ENCODE measurements at regions not wholly inside any gene's neighbourhood (a gene's known extent, or its start where the extent isn't known, plus 50 kb on each side); places are given as distances from the start of the nearest gene placed in this dataset.
A peak's percentile ranks its signal among the peaks of the same experiment; 100 is the strongest.

GRCh38 chr14:34355584-34356263 lies 106.3 kb downstream of the SPTSSA start:
- Histone ChIP-seq H3K4me1 (ENCODE audit: control insufficient read depth in 2 of 2, insufficient read depth in 2 of 2, low read length in 2 of 2) (no peaks in the 10 kb centered on the region), H3K36me3 (ENCODE audit: control insufficient read depth in 2 of 2, insufficient read depth in 2 of 2, low read length in 1 of 2) (no peaks in the 10 kb centered on the region), H3K27ac (ENCODE audit: low read depth in 1 of 2, low read length in 1 of 2) (no peak overlapping the region), H3K9me3 (ENCODE audit: control insufficient read depth in 2 of 2, insufficient read depth in 1 of 2, low read length in 1 of 2) (no peaks in the 10 kb centered on the region), H3K4me3 (ENCODE audit: low read length in 2 of 2) (no peak overlapping the region), H3K27me3 (ENCODE audit: control insufficient read depth in 2 of 2, insufficient read depth in 1 of 2, low read length in 1 of 2) (no peaks in the 10 kb centered on the region)
- no peak for DNase-seq (ENCODE audit: low read depth in 6 of 9, low spot score in 9 of 9)
- WGBS, result 93% methylated on average over 2 of the region's 2 CpGs

GRCh38 chr14:34354556-34354955 lies 107.5 kb downstream of the SPTSSA start:
- DNase-seq (ENCODE audit: low read depth in 6 of 9, low spot score in 9 of 9), result no peak
- H3K27ac ChIP-seq (ENCODE audit: low read depth in 1 of 2, low read length in 1 of 2), result no peak overlapping the region
- 98% methylated on average over 3 of the region's 3 CpGs for WGBS
- H3K27me3 ChIP-seq (ENCODE audit: control insufficient read depth in 2 of 2, insufficient read depth in 1 of 2, low read length in 1 of 2), result no peaks in the 10 kb centered on the region
- H3K9me3 ChIP-seq (ENCODE audit: control insufficient read depth in 2 of 2, insufficient read depth in 1 of 2, low read length in 1 of 2), result no peaks in the 10 kb centered on the region
- H3K4me1 ChIP-seq (ENCODE audit: control insufficient read depth in 2 of 2, insufficient read depth in 2 of 2, low read length in 2 of 2), result no peaks in the 10 kb centered on the region
- no peaks in the 10 kb centered on the region for H3K36me3 ChIP-seq (ENCODE audit: control insufficient read depth in 2 of 2, insufficient read depth in 2 of 2, low read length in 1 of 2)
- H3K4me3 ChIP-seq (ENCODE audit: low read length in 2 of 2), result no peak overlapping the region

- peak in 1 of 9 donors; percentile 37 for DNase-seq (ENCODE audit: low read depth in 6 of 9, low spot score in 9 of 9)
- Histone ChIP-seq H3K36me3 (ENCODE audit: control insufficient read depth in 2 of 2, insufficient read depth in 2 of 2, low read length in 1 of 2) (no peaks in the 10 kb centered on the region), H3K4me1 (ENCODE audit: control insufficient read depth in 2 of 2, insufficient read depth in 2 of 2, low read length in 2 of 2) (no peaks in the 10 kb centered on the region), H3K27me3 (ENCODE audit: control insufficient read depth in 2 of 2, insufficient read depth in 1 of 2, low read length in 1 of 2) (no peaks in the 10 kb centered on the region), H3K9me3 (ENCODE audit: control insufficient read depth in 2 of 2, insufficient read depth in 1 of 2, low read length in 1 of 2) (no peaks in the 10 kb centered on the region), H3K4me3 (ENCODE audit: low read length in 2 of 2) (no peak overlapping the region), H3K27ac (ENCODE audit: low read depth in 1 of 2, low read length in 1 of 2) (no peak overlapping the region)
- WGBS, result 97% methylated on average over 6 of the region's 6 CpGs
Observed at GRCh38 chr14:34350903-34351302, 111.1 kb downstream of the SPTSSA start.

GRCh38 chr14:34348592-34348991 lies 113.4 kb downstream of the SPTSSA start:
- no peaks in the 10 kb centered on the region for H3K27me3 ChIP-seq (ENCODE audit: control insufficient read depth in 2 of 2, insufficient read depth in 1 of 2, low read length in 1 of 2)
- no peaks in the 10 kb centered on the region for H3K9me3 ChIP-seq (ENCODE audit: control insufficient read depth in 2 of 2, insufficient read depth in 1 of 2, low read length in 1 of 2)
- no peak overlapping the region for H3K4me3 ChIP-seq (ENCODE audit: low read length in 2 of 2)
- no peak for DNase-seq (ENCODE audit: low read depth in 6 of 9, low spot score in 9 of 9)
- H3K27ac ChIP-seq (ENCODE audit: low read depth in 1 of 2, low read length in 1 of 2), result no peak overlapping the region
- no peaks in the 10 kb centered on the region for H3K36me3 ChIP-seq (ENCODE audit: control insufficient read depth in 2 of 2, insufficient read depth in 2 of 2, low read length in 1 of 2)
- 94% methylated on average over 6 of the region's 6 CpGs for WGBS
- H3K4me1 ChIP-seq (ENCODE audit: control insufficient read depth in 2 of 2, insufficient read depth in 2 of 2, low read length in 2 of 2), result no peaks in the 10 kb centered on the region

- Histone ChIP-seq H3K4me1 (ENCODE audit: control insufficient read depth in 2 of 2, insufficient read depth in 2 of 2, low read length in 2 of 2) (no peaks in the 10 kb centered on the region), H3K27ac (ENCODE audit: low read depth in 1 of 2, low read length in 1 of 2) (no peak overlapping the region), H3K27me3 (ENCODE audit: control insufficient read depth in 2 of 2, insufficient read depth in 1 of 2, low read length in 1 of 2) (no peaks in the 10 kb centered on the region), H3K4me3 (ENCODE audit: low read length in 2 of 2) (no peak overlapping the region), H3K9me3 (ENCODE audit: control insufficient read depth in 2 of 2, insufficient read depth in 1 of 2, low read length in 1 of 2) (no peaks in the 10 kb centered on the region), H3K36me3 (ENCODE audit: control insufficient read depth in 2 of 2, insufficient read depth in 2 of 2, low read length in 1 of 2) (no peaks in the 10 kb centered on the region)
- DNase-seq (ENCODE audit: low read depth in 6 of 9, low spot score in 9 of 9), result peak in 1 of 9 donors; percentile 41
- 98% methylated on average over 2 of the region's 2 CpGs for WGBS
Observed at GRCh38 chr14:34347683-34348082, 114.4 kb downstream of the SPTSSA start.

- Histone ChIP-seq H3K27me3 (ENCODE audit: control insufficient read depth in 2 of 2, insufficient read depth in 1 of 2, low read length in 1 of 2) (no peaks in the 10 kb centered on the region), H3K9me3 (ENCODE audit: control insufficient read depth in 2 of 2, insufficient read depth in 1 of 2, low read length in 1 of 2) (no peaks in the 10 kb centered on the region), H3K4me1 (ENCODE audit: control insufficient read depth in 2 of 2, insufficient read depth in 2 of 2, low read length in 2 of 2) (no peaks in the 10 kb centered on the region), H3K27ac (ENCODE audit: low read depth in 1 of 2, low read length in 1 of 2) (no peak overlapping the region), H3K4me3 (ENCODE audit: low read length in 2 of 2) (no peak overlapping the region), H3K36me3 (ENCODE audit: control insufficient read depth in 2 of 2, insufficient read depth in 2 of 2, low read length in 1 of 2) (no peaks in the 10 kb centered on the region)
- 97% methylated on average over 26 of the region's 26 CpGs for WGBS
- no peak for DNase-seq (ENCODE audit: low read depth in 6 of 9, low spot score in 9 of 9)
Observed at GRCh38 chr14:34345718-34346465, 116.1 kb downstream of the SPTSSA start.

- no peaks in the 10 kb centered on the region for H3K36me3 ChIP-seq (ENCODE audit: control insufficient read depth in 2 of 2, insufficient read depth in 2 of 2, low read length in 1 of 2)
- no peaks in the 10 kb centered on the region for H3K27me3 ChIP-seq (ENCODE audit: control insufficient read depth in 2 of 2, insufficient read depth in 1 of 2, low read length in 1 of 2)
- 97% methylated on average over 5 of the region's 5 CpGs for WGBS
- no peaks in the 10 kb centered on the region for H3K4me1 ChIP-seq (ENCODE audit: control insufficient read depth in 2 of 2, insufficient read depth in 2 of 2, low read length in 2 of 2)
- no peak overlapping the region for H3K4me3 ChIP-seq (ENCODE audit: low read length in 2 of 2)
- no peaks in the 10 kb centered on the region for H3K9me3 ChIP-seq (ENCODE audit: control insufficient read depth in 2 of 2, insufficient read depth in 1 of 2, low read length in 1 of 2)
- DNase-seq (ENCODE audit: low read depth in 6 of 9, low spot score in 9 of 9), result no peak
- no peak overlapping the region for H3K27ac ChIP-seq (ENCODE audit: low read depth in 1 of 2, low read length in 1 of 2)
Observed at GRCh38 chr14:34344318-34344717, 117.7 kb downstream of the SPTSSA start.

GRCh38 chr14:34340025-34340625 lies 121.9 kb downstream of the SPTSSA start:
- DNase-seq (ENCODE audit: low read depth in 6 of 9, low spot score in 9 of 9), result no peak
- Histone ChIP-seq H3K4me1 (ENCODE audit: control insufficient read depth in 2 of 2, insufficient read depth in 2 of 2, low read length in 2 of 2) (no peaks in the 10 kb centered on the region), H3K36me3 (ENCODE audit: control insufficient read depth in 2 of 2, insufficient read depth in 2 of 2, low read length in 1 of 2) (no peaks in the 10 kb centered on the region), H3K27ac (ENCODE audit: low read depth in 1 of 2, low read length in 1 of 2) (no peak overlapping the region), H3K27me3 (ENCODE audit: control insufficient read depth in 2 of 2, insufficient read depth in 1 of 2, low read length in 1 of 2) (no peaks in the 10 kb centered on the region), H3K4me3 (ENCODE audit: low read length in 2 of 2) (no peak overlapping the region), H3K9me3 (ENCODE audit: control insufficient read depth in 2 of 2, insufficient read depth in 1 of 2, low read length in 1 of 2) (no peaks in the 10 kb centered on the region)
- 82% methylated on average over 4 of the region's 4 CpGs for WGBS

GRCh38 chr14:34338056-34338455 lies 124.0 kb downstream of the SPTSSA start:
- Histone ChIP-seq H3K9me3 (ENCODE audit: control insufficient read depth in 2 of 2, insufficient read depth in 1 of 2, low read length in 1 of 2) (no peaks in the 10 kb centered on the region), H3K4me1 (ENCODE audit: control insufficient read depth in 2 of 2, insufficient read depth in 2 of 2, low read length in 2 of 2) (no peaks in the 10 kb centered on the region), H3K4me3 (ENCODE audit: low read length in 2 of 2) (no peak overlapping the region), H3K27ac (ENCODE audit: low read depth in 1 of 2, low read length in 1 of 2) (no peak overlapping the region), H3K36me3 (ENCODE audit: control insufficient read depth in 2 of 2, insufficient read depth in 2 of 2, low read length in 1 of 2) (no peaks in the 10 kb centered on the region), H3K27me3 (ENCODE audit: control insufficient read depth in 2 of 2, insufficient read depth in 1 of 2, low read length in 1 of 2) (no peaks in the 10 kb centered on the region)
- WGBS, result 94% methylated on average over 2 of the region's 2 CpGs
- no peak for DNase-seq (ENCODE audit: low read depth in 6 of 9, low spot score in 9 of 9)

Data from thymus (tissue), 11 donors.